Activated CD8-positive, alpha-beta T cell treated with anti-CD3 and anti-CD28 coated beads for 36 hours (primary cell): ENCODE measurements at regions not wholly inside any gene's neighbourhood (a gene's known extent, or its start where the extent isn't known, plus 50 kb on each side); places are given as distances from the start of the nearest gene placed in this dataset.

Source experiments
- ATAC-seq: fragments of 200-7000 bp; cut with Tn5 transposase; one replicate; pipeline ENCODE4 v1.10.0; 2021; ENCODE audit warnings: mild to moderate bottlenecking, moderate library complexity
- CTCF ChIA-PET: fragments of 350-600 bp; sonication (Branson Sonifier 250); formaldehyde crosslinking; loops from one replicate; lab custom pipeline; 2021; ENCODE audit warnings: antibody characterized with exemption; lab: Charles Lee
- POLR2A ChIA-PET: fragments of 350-600 bp; sonication (Branson Sonifier 250); formaldehyde crosslinking; loops from one replicate; lab custom pipeline; 2021; ENCODE audit warnings: antibody characterized with exemption; lab: Charles Lee
- DNase-seq: peaks from one replicate; pipeline ENCODE4 v3.0.0-alpha.2; 2020
- H3K27ac Mint-ChIP-seq: one replicate; pipeline ENCODE4 v1.8.0; 2021; ENCODE audit warnings: mild to moderate bottlenecking, mixed read lengths
- H3K27me3 Mint-ChIP-seq: one replicate; pipeline ENCODE4 v1.8.0; 2021; ENCODE audit warnings: mixed read lengths
- H3K36me3 Mint-ChIP-seq: one replicate; pipeline ENCODE4 v1.8.0; 2021; ENCODE audit warnings: low read depth, mixed read lengths
- H3K4me1 Mint-ChIP-seq: one replicate; pipeline ENCODE4 v1.8.0; 2021; ENCODE audit warnings: low read depth, mixed read lengths
- H3K4me3 Mint-ChIP-seq: one replicate; pipeline ENCODE4 v1.8.0; 2021; ENCODE audit warnings: mild to moderate bottlenecking, moderate library complexity, mixed read lengths
- H3K9me3 Mint-ChIP-seq: one replicate; pipeline ENCODE4 v1.8.0; 2021; ENCODE audit warnings: mixed read lengths
- intact Hi-C: fragments of 100-400 bp; cut with micrococcal nuclease; formaldehyde crosslinking; loops from one replicate; pipeline ENCODE4 v1.10.0; 2022
- TF ChIP-seq, protein P1 (sequence below): fragments of 200-600 bp; IDR thresholded peaks from one replicate; pipeline ENCODE4 v1.8.0; 2022; ENCODE audit warnings: antibody characterized with exemption, mild to moderate bottlenecking

DNA sequence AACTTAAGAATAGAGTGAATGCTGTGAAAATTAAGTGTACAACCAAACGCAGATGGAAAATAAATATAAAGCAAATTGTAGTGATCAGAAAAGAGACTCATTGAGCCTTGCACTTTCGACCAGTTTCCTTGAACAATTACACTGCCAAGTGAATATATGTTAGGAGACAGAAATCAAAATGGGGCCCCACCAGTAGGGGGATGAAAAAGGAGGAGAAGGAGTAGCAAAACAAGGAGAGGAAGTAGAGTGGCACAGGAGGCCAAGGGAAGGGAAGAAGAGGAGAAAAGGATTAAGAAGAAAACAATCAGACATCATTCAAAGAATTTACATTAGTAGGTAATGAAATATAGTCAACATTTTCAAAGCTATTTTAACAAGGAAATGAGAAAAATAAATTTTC, 1770.6 kb downstream of the PLA2G4A start:
- ChIA-PET CTCF (no interaction called here), POLR2A (no interaction called here)
- ATAC-seq: no peak
- TF ChIP-seq, protein P1, sequence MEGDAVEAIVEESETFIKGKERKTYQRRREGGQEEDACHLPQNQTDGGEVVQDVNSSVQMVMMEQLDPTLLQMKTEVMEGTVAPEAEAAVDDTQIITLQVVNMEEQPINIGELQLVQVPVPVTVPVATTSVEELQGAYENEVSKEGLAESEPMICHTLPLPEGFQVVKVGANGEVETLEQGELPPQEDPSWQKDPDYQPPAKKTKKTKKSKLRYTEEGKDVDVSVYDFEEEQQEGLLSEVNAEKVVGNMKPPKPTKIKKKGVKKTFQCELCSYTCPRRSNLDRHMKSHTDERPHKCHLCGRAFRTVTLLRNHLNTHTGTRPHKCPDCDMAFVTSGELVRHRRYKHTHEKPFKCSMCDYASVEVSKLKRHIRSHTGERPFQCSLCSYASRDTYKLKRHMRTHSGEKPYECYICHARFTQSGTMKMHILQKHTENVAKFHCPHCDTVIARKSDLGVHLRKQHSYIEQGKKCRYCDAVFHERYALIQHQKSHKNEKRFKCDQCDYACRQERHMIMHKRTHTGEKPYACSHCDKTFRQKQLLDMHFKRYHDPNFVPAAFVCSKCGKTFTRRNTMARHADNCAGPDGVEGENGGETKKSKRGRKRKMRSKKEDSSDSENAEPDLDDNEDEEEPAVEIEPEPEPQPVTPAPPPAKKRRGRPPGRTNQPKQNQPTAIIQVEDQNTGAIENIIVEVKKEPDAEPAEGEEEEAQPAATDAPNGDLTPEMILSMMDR: no peak
- no peak for DNase-seq
- Mint-ChIP-seq H3K4me1 (no peaks in the 10 kb centered on the region), H3K27me3 (no peaks in the 10 kb centered on the region), H3K36me3 (no peaks in the 10 kb centered on the region), H3K27ac (no peak overlapping the region), H3K9me3 (peaks cover 2% of the 10 kb centered on the region), H3K4me3 (no peak overlapping the region)
- intact Hi-C loops: no loop called here

DNA sequence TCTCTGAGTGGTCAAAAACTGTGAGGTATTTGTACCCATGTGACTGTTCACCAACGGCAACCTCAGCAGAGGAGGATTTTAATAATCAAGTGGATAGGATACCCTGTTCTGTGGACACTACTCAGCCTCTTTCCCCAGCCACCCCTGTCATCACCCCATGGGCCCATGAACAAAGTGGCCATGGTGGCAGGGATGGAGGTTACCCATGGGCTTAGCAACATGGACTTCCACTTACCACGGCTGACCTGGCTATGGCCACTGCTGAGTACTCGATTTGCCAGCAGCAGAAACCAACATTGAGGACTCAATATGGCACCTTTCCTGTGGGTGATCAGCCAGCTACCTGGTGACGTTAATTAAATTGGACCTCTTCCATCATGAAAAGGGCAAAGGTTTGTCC, 1782.7 kb downstream of the PLA2G4A start:
- Mint-ChIP-seq H3K36me3 (no peaks in the 10 kb centered on the region), H3K9me3 (peaks cover 13% of the 10 kb centered on the region), H3K27ac (no peak overlapping the region), H3K4me1 (no peaks in the 10 kb centered on the region), H3K27me3 (no peaks in the 10 kb centered on the region), H3K4me3 (no peak overlapping the region)
- intact Hi-C loops: no loop called here
- ATAC-seq: no peak
- TF ChIP-seq, protein P1: no peak
- ChIA-PET CTCF (no interaction called here), POLR2A (no interaction called here)
- no peak for DNase-seq

DNA sequence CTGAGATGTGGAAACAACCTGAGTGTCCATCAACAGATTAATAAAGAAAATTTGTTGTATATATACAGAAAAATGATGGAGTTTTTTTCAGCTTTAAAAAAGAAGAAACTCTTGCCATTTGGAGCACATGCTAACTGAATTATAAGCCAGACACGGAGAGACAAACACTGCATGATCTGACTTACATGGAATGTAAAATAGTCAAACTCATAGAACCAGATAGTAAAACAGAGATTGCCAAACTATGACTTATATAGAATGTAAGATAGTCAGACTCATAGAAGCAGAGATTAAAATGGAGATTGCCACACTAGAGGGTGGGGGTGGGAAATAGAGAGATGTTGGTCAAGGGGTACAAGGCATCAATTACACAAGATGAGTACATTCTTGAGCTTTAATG, 1786.6 kb downstream of the PLA2G4A start:
- TF ChIP-seq, protein P1: no peak
- Mint-ChIP-seq H3K27ac (no peak overlapping the region), H3K27me3 (no peaks in the 10 kb centered on the region), H3K9me3 (peaks cover 13% of the 10 kb centered on the region), H3K4me1 (no peaks in the 10 kb centered on the region), H3K4me3 (no peak overlapping the region), H3K36me3 (no peaks in the 10 kb centered on the region)
- intact Hi-C loops: no loop called here
- no peak for ATAC-seq
- no peak for DNase-seq
- ChIA-PET POLR2A (no interaction called here), CTCF (no interaction called here)

DNA sequence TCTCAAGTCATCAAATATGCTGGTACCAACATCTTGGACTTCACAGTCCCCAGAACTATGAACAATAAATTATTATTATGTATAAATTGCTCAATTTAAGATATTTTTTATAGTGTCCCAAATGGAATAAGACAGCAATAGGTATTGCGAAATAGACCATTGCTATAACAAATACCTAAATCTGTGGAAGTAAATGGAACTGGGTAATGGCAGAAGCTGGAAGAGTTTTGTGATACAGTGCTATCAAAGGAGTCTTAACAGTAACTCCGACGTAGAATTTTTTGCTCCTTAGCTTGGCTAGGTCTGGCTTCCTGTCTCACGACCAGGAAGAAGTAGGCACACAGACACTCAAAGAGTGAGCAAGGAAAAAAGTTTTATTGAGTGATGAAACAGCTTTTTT, 1791.5 kb downstream of the PLA2G4A start:
- ChIA-PET CTCF (no interaction called here), POLR2A (no interaction called here)
- TF ChIP-seq, protein P1: no peak
- ATAC-seq: no peak
- no peaks in the 10 kb centered on the region for H3K36me3 Mint-ChIP-seq
- H3K9me3 Mint-ChIP-seq: peaks cover 5% of the 10 kb centered on the region
- no peak overlapping the region for H3K27ac Mint-ChIP-seq
- no peaks in the 10 kb centered on the region for H3K4me1 Mint-ChIP-seq
- no peak overlapping the region for H3K4me3 Mint-ChIP-seq
- no peaks in the 10 kb centered on the region for H3K27me3 Mint-ChIP-seq
- intact Hi-C loops: no loop called here
- no peak for DNase-seq

DNA sequence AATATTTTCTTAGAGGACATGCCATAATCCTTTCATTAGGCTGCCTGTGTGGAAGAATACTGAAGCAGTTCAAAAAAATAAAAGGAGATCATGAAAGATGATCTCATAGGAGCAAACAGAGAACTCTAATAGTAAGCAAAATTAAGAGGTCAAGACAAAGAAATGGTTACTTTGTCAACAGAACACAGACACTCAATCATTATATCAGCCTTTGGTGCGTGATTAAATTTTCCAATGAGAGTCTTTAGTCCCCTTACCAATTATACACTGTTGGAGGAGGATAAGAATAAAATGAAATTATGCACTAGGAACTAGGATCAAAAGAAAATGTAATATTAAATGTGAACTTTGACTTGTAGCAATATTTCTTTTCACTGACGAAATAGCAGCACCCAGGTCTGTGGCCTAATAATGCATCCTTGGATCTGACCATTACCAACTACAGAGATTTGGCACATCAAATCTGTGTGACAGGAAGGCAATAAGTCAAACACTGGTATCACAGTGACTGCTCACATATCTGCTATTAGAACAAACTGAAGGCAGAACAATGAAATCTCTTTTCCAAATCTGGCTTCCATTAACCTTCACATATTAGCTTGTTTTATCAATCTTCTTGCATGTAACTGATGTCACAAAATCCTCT, 1812.9 kb downstream of the PLA2G4A start:
- TF ChIP-seq, protein P1: no peak
- H3K4me3 Mint-ChIP-seq: no peak overlapping the region
- no peak overlapping the region for H3K27ac Mint-ChIP-seq
- POLR2A ChIA-PET: no interaction called here
- H3K27me3 Mint-ChIP-seq: no peaks in the 10 kb centered on the region
- CTCF ChIA-PET: no interaction called here
- intact Hi-C loops: no loop called here
- H3K4me1 Mint-ChIP-seq: no peaks in the 10 kb centered on the region
- peaks cover 8% of the 10 kb centered on the region for H3K9me3 Mint-ChIP-seq
- no peak for DNase-seq
- H3K36me3 Mint-ChIP-seq: no peaks in the 10 kb centered on the region
- no peak for ATAC-seq
